HFF-Myc (cell line): ENCODE measurements at regions not wholly inside any gene's neighbourhood (a gene's known extent, or its start where the extent isn't known, plus 50 kb on each side); places are given as distances from the start of the nearest gene placed in this dataset.

ENCODE experiments used
- DNase-seq: peaks from one replicate; pipeline ENCODE4 v3.0.0-alpha.2; 2011; ENCODE audit warnings: low read depth; ENCODE audit errors: extremely low read depth
- H3K4me3 ChIP-seq: replicated peaks from 2 replicates; pipeline ENCODE4 v1.5.1; 2011; ENCODE audit warnings: low read depth, mild to moderate bottlenecking, control low read depth, low read length
- CTCF ChIP-seq: IDR thresholded peaks from 2 replicates; pipeline ENCODE4 v1.5.1; 2012; ENCODE audit warnings: mild to moderate bottlenecking, low read depth, low read length, control low read depth; ENCODE audit errors: missing control alignments

- H3K4me3 ChIP-seq, result no peak overlapping the region
Observed at GRCh38 chr5:92566113-92566786, 1014.8 kb downstream of the NR2F1-AS1 start.

GRCh38 chr5:92565673-92566072 is 1015.3 kb downstream of the NR2F1-AS1 start:
- H3K4me3 ChIP-seq, result no peak overlapping the region
- TF ChIP-seq CTCF, result no peak
- DNase-seq, result no peak

More at GRCh38 chr5:92566113-92566786, 1014.8 kb downstream of the NR2F1-AS1 start:
- DNase-seq, result no peak
- TF ChIP-seq CTCF, result no peak

GRCh38 chr5:92562065-92562464 is 1019.0 kb downstream of the NR2F1-AS1 start:
- DNase-seq, result no peak
- no peak overlapping the region for H3K4me3 ChIP-seq
- no peak for TF ChIP-seq CTCF

- H3K4me3 ChIP-seq, result no peak overlapping the region
- no peak for TF ChIP-seq CTCF
- DNase-seq, result no peak
Observed at GRCh38 chr5:92561411-92561959, 1019.5 kb downstream of the NR2F1-AS1 start.

- no peak for TF ChIP-seq CTCF
- no peak for DNase-seq
- no peak overlapping the region for H3K4me3 ChIP-seq
Observed at GRCh38 chr5:92560698-92561401, 1020.2 kb downstream of the NR2F1-AS1 start.

GRCh38 chr5:92559781-92560180 is 1021.2 kb downstream of the NR2F1-AS1 start:
- no peak overlapping the region for H3K4me3 ChIP-seq
- no peak for DNase-seq
- no peak for TF ChIP-seq CTCF
